HCT116 (cell line): ENCODE measurements at regions not wholly inside any gene's neighbourhood (a gene's known extent, or its start where the extent isn't known, plus 50 kb on each side); places are given as distances from the start of the nearest gene placed in this dataset.

Experiments used
- POLR2AphosphoS5 ChIP-seq: IDR thresholded peaks from 2 replicates; pipeline ENCODE4 v1.6.1; 2011; ENCODE audit warnings: mild to moderate bottlenecking, low read depth, low read length, moderate library complexity
- RAD21 ChIP-seq: IDR thresholded peaks from 2 replicates; pipeline ENCODE4 v1.6.1; 2012; ENCODE audit warnings: low read depth, mild to moderate bottlenecking
- TCF7L2 ChIP-seq: IDR thresholded peaks from 2 replicates; pipeline ENCODE4 v1.7.0; 2011; ENCODE audit warnings: borderline replicate concordance, inconsistent platforms; ENCODE audit not compliant: insufficient read depth, insufficient read length; ENCODE audit errors: extremely low read depth
- YY1 ChIP-seq: IDR thresholded peaks from 2 replicates; pipeline ENCODE4 v1.6.1; 2011; ENCODE audit warnings: low read length, low read depth, moderate library complexity, mild to moderate bottlenecking; ENCODE audit not compliant: insufficient replicate concordance; ENCODE audit errors: extremely low read depth
- TF ChIP-seq, protein P1 (sequence below): IDR thresholded peaks from 2 replicates; pipeline ENCODE4 v1.6.1; 2012

- TF ChIP-seq, protein P1, sequence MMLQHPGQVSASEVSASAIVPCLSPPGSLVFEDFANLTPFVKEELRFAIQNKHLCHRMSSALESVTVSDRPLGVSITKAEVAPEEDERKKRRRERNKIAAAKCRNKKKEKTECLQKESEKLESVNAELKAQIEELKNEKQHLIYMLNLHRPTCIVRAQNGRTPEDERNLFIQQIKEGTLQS = no peak
- TF ChIP-seq RAD21 (no peak), POLR2AphosphoS5 (no peak), YY1 (no peak), TCF7L2 (no peak)
Measured at GRCh38 chr5:3736926-3737325, 141.3 kb downstream of the IRX1 start.
